ENCODE measurements at regions not wholly inside any gene's neighbourhood (a gene's known extent, or its start where the extent isn't known, plus 50 kb on each side); places are given as distances from the start of the nearest gene placed in this dataset.

DNA sequence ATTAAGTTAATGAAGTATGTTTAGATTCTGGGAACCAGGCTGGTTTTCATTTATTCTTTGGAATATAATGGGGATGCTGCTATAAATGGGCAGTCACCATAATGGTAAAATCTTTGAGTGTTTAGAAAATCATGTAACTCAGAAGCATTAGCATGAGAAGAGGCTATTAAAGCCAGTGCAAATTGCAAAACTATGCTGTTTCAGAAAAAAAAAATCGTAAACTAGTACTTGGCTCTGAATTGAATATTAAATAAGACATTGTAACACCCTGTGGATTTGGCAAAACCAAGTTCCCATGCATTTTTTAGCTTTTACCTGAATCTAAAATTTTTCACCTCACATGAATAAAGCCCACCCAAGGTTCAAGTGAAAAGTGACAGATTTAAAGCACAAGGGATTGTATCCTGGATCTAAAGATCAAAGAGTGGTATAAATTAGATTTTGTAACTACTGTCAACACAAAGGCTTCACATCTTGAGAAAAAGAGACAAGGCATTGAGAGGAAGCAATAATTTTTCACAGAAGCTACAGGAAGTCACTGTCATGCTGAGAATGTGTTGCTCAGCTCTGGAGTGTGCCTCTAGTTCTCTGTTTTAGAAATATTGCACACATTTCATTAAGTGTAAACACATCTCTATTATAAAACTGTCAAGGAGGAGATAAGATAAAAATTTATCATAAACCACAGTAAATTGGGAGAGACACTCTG is 142.2 kb downstream of the ABCA8 start:
- DNase-seq: no peak

GRCh38 chr17:68809148-68809547 is 146.0 kb downstream of the ABCA8 start:
- no peak for DNase-seq

DNA sequence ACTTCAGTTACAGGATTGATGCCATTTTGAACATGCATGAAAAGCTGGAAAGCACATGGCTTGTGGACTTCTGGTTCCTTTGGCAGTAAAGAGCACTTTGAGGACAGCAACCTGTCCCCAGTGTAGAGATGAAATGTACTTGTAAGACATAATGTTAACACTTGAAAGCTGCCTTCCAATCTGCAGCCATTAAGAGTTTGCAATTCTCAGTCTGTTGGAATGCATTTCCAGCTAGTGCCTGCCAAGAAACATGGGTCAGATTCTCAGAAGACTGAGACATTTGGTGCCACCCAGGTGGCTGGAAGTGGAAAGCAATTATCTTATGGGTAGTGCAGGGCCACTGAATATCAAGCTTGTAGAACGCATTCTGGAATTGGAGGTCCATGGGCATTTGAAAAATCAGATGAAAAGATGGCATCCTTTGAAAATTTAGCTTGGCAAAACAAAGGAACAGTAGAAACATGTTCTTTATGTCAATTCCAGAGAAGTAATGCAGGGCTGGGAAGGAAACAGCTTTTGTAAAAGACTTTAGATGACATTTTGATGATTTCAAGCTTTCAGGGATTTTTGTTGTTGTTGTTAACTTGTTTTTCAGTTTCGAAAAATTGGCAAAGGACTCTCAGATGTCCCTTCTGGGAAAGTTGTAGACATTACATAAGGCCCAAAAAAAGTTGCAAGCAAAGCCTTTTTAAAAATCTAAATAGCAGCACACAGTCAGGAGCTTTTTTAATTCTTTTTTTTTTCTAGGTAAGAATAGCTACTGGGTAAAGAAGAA is 147.0 kb downstream of the ABCA8 start:
- no peak for DNase-seq

GRCh38 chr17:68805609-68806008 is 149.6 kb downstream of the ABCA8 start:
- DNase-seq: no peak

DNA sequence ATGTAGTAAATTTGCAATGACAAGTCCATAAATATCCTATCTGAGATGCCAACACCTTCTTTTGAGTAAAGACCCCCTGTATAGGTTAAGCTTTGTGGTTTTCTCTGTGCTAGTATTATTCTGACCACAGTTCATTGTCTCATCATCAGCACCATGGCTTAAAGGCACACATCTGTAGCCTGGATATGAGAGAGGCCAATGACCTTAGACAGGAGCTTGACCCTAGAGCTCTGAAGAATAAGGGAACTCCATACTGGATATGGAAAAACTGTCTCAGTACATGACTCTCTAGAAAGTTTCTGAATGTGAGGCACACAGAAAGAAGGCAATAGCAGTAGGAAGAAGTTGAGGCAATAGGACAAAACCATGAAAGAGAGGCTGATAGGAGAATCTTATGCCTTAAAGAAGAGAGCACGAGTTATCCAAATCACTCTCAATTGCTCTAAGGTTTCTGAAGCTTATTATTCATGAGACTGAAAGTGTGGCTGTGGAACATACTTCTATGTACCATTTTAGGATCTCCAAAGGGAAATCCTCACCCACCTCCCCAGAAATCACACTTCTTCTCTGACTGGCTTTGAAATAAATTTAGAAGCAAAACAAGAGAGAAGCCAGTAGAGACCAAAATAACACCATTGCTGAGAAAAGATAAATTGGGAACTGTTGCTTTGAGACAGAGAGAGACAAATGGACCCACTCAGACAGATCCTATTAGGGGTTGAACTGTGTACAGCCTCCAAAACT is 150.2 kb downstream of the ABCA8 start:
- no peak for DNase-seq

DNA sequence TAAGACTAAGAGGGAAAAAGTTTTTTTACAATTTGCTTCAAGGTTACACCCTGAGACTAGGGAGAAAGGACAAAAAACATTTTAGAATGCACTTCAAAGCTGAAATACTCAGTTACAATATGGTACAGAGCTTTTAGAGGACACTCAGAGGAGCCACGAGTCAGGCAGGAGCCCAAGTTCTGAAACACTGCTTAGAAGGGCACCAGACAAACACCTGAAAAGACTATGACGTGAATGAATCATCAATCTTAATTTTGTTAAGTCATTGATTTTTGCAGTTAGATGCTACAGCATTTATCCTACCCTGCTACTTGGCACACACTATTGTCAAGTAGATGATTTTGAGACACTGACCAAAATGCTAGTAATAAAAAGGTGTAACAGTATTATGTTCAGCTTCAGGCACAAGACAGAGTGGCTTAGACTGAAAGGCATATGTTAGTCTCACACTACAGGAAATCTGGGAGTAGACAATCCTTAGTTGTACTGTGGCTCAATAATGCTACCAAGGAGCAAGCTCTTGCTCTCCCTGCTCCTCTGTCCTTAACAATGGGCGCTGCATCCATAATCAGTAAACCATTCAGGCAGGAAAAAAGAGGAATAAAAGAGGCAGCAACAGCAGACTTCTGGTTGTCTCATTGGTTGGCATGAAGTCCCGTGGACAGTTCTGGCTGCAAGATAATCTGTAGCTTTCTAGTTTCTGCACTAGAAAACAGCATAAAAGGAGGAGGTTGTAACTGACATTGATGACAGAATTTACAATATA is 151.8 kb downstream of the ABCA8 start:
- DNase-seq: no peak

DNA sequence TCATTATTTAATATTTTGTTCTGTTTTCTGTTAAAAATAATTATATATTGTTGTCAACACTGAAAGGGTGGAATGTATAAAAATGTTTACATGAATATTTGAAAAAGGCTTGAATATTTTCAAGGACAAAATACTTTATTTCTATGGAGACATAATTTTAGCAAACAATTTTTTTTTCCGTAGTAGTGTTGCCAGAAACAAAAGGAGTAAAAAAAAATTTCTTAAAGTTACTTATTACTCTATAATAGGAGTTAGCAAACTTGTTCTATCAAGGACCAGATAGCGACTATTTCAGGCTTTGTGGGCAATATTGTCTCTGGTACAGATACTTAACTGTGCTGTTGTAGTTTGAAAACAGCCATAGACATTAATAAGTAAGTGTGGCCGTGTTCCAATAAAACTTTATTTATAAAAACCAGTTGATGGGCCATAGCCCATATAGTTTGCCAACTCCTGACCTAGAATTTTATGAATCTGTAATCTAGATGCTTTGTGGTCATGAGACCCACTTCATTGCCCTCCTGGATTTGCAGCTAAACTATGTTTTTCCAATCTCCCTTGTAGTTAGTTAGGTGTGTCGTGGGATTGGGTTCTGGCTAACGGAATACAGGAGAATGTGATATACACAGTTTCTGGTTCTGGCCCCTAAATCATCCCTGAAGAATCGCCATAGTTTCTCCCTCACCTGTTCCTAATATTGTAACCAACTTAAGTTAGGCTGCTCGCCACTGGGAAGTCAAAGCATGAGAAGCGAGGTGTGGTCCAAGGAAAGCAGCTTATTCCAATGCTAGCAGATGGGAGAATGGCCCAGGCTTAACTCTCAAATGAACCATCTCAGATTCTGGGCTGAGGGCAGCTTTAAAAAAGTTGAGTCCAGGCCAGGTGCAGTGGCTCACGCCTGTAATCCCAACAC is 153.6 kb downstream of the ABCA8 start:
- no peak for DNase-seq

- DNase-seq: no peak
Measured at GRCh38 chr17:68800751-68801150, 154.4 kb downstream of the ABCA8 start.

DNA sequence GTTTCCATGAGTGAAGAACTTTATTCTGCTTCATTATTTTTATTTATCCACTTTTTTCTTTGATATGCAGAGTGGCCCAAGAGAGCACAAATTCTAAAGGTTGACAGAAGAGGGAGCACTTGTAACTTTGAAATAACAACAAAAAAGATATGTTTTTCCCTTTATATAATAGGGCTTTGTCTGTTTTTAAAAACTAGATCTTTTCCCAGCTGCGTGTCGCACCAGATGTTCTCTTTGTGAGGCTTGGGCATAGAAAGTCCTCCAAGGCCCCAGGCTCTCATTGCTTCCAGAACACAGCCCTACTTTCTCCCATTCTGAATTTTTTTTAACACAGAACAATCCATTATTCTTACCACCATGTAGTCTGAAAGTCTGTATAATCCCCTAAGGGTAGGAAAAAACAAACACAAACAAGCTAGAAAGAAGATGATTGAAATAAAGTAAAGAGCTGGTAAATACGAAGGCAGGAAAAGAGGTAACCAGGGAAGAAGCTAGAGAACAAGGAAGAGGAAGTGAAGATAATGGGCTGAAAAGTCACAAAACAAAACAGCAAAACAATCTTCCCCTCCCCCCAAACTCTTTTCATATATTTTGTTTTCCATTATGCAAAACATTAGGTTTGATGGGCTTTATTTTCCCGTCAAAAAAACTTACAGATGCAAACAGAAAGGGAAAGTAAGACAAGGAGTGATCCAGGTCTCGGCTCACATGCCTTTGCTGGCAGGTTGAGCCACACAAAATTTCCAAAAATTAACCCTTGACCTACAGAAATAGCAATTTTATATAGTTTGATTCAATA is 160.4 kb downstream of the ABCA8 start:
- no peak for DNase-seq

DNA sequence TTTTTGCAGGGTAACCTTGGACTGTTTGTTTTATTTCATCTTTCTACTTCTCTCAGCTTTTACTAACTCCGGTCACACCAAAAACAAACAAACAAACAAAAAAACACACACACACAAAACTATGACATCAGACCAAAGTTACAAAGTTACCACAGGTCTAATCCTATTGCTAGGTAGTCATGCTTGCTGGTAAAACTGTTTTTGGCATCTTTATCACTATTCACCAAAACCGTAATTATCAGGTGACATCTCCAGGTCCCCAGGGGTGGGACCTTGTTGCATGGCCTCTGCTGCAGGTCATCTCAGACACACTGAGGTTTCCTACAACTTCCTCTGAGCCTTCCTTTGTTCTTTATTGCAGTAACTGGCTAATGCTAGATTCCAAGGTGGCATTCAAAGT is 162.3 kb downstream of the ABCA8 start:
- no peak for DNase-seq

- no peak for DNase-seq
Measured at GRCh38 chr17:68792042-68792685, 163.0 kb downstream of the ABCA8 start.

DNA sequence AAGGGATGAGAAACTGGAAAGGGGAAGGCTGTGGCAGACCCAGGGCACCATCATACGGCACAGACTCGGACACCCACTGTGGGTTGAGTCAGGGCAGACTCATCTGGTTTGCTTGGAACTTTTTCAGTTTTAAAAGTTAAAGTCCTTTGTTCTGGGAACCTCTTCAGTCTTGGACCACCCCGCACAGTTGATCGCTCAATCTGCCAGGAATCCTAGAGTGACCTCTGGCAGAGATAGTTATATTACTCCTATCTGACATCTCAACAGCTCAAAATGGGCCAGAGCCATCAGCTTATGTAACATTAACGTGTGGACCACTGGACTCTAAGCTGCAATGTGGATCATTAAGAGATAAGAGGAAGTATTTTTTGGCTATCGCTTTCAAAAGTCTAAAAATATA is 164.3 kb downstream of the ABCA8 start:
- DNase-seq: no peak

DNA sequence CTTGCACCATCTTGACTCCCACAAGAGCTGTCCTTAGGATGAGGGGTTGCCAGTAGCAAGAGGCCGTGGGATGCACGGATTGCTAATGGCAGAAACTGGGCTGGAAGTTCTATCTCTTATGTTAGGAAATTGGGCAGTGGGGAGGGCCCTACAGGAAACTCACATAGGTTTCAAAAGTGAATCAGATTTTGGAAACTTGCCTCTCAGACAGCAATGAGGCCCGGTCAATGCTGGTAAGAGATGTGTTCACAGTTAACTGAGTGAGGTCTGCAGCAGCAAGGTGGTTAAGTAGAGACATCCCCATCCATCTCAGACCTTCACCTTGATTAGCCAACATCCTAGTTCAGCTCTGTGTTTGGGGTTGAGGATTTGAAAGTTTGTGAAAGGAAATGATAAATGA is 164.7 kb downstream of the ABCA8 start:
- no peak for DNase-seq

DNA sequence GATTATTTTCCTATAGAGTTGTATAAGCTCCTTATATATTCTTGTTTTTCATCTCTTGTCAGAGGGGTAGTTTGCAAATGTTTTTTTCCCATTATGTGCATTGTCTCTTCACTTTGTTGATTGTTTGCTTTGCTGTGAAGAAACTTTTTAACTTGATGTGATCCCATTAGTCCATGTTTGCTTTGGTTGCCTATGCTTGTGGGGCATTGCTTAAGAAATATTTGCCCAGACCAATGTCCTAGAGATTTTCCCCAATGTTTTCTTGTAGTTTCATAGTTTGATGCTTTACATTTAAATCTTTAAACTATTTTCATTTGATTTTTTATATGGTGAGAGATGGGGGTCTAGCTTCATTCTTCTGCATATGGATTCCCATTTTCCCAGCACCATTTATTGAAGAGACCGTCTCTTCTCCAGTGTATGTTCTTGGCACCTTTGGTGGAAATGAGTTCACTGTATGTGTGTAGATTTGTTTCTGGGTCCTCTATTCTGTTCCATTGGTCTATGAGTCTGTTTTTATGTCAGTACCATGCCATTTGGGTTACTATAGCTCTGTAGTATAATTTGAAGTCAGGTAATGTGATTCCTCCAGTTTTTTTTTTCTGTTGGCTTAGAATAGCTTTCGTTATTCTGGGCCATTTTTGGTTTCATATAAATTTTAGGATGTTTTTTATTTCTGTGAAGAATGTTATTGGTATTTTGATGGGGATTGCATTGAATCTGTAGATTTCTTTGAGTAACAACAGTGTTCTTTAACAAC is 165.8 kb downstream of the ABCA8 start:
- DNase-seq: no peak

DNA sequence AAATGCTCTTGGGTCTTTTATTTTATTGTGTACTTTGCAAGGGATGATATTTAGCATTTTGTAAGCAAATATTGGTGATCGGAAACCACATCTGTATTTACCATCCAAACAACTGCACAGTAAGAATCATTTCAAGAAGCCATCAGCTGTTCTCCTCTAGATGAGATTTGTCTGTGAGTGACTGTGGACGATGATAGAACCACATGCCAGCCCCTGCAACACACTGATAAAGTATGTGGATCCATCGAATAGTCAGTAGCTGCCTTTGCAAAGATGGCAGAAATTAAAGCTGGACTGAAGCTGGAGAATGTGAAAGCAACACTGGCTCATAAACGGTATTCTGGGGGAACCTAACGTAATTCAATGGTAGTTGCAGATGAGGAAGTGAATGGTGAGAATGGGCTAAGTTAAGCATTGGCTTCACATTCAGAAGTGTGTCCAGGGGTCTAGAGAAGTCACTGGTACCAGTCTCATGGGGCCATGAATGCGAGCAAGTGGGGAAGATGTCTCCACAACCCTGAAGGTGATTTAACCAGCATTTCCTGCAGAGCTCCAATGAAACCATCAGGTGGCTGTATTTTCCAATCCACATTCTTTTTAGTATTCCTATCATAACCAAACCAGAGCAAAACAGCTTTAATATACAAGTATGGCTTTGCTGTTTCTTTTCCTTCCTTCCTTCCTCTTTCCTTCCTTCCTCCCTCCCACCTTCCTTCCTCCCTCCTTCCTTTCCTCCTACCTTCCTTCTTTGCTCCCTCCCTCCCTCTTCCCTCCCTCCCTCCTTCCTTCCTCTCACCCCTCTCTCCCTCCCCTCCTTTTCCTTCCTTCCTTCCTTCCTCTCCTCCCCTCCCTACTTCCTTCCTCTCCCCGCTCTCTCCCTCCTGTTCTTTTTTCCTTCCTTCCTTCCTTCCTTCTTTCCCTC is 169.4 kb downstream of the ABCA8 start:
- DNase-seq: no peak

DNA sequence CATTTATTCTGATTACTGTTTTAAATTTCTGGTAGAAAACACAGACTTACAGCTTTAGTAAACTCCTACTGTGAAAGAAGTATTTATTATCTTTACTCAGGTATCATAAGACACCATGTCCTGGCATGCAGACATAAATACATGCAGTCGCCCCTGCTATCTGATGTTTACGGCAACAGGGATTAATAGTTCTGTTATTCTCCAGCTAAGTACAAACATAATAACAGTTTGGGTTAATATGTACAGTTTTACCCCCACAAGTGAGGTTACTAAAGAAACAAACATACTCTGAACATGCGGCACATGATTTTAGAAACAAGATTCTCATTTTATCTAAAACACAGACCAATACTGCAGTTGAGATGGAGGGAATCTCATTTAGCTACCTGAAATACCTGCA is 170.8 kb downstream of the ABCA8 start:
- DNase-seq: no peak

DNA sequence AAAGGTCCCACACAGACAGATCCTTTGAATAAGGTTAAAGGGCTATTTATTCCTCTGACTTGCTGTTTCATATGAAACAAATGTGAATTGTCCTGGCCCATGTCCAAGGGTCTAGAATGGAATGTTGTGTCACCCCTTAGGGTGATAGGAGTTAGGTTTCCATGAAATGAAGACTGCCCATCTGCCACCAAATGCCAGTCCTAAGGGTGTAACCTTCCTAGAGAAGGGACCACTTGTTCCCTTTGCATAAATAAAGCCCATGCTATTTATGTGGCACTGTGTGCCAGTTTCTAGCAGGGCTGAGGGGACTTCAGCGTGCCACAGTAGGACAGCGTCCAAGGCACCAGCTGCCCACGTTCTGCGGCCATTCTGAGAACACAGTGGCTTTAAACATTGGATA is 171.3 kb downstream of the ABCA8 start:
- no peak for DNase-seq

DNA sequence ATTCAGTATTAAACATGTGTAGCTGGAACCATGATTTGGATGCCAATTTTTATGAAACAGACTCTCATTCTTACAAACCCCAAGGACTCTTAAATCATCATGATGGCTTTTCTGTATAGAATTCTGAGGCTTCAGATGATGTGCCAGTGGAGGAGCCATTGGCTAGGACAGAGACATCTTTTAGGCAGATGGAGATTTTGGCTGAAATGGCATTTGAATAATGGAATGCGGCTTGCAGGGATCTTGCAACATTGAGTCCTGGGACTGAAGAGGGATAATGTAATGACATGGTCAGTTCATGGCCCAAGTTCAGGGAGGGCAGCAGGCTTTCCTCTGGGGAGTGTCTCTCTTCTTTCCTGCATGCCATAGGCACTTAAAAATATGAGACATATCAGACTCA is 172.4 kb downstream of the ABCA8 start:
- DNase-seq: no peak

GRCh38 chr17:68780596-68780995 is 174.6 kb downstream of the ABCA8 start:
- DNase-seq: no peak

Data from COR-L47 (cell line).